ENCODE measurements at regions not wholly inside any gene's neighbourhood (a gene's known extent, or its start where the extent isn't known, plus 50 kb on each side); places are given as distances from the start of the nearest gene placed in this dataset.

DNA sequence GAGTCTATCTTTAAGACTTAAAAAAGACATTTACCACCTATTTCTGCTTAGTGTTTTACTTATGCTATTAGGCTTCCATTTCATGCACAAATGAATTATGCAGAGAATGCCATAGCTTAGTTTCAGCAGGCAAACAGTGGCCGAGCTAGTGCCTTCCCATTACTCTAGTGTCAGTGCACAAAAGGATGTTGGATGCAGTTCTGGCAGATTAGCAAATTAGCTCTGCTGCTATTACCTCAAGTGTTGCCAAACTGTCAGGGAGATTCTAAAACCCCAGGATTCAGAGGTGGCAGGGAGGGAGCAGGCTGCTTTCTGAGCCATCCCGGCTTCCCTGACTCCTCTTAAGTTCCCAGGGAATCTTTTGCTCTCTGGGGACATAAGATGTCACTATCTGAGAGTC lies 209.4 kb upstream of the NCAM1 start:
- DNase-seq (ENCODE audit: low read depth) = no peak

DNA sequence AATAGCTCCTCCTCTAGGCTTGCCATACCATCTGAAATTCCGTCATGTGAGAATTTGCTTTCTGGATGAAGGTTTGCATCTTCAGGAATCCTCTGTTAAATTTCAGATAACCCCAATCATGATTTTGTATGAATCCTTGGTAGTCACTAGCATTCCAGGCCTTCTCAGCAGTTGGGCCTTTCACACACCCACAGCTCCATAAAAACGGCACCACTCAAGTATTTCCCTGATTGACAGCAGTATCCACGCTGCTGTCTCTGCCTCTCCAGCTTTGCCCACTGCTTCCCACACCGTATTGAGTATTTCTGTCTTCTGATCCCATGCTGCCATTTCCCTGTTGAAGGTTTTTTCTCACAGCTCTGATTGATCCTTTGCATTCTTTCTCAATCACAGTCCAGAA lies 208.7 kb upstream of the NCAM1 start:
- DNase-seq (ENCODE audit: low read depth) = no peak

DNA sequence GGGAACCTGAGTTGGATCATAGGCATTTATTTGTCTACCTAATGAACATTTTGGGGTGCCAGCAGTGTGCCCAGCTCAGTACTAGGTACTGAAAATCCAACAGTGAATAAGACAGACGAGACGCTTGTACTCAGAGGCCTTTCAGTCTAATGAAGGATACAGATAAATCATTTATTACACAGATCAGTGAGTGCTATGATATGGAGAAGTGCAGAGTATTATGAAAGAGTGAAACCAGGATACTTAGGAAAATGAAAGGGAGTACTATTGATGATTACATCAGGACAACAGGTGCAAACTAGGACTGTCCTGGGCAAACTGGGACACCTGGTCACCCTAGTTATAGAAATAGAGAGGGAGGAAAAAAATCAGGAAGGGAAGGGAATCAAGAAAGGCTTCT lies 207.5 kb upstream of the NCAM1 start:
- no peak for DNase-seq (ENCODE audit: low read depth)

GRCh38 chr11:112759418-112759817 lies 201.8 kb upstream of the NCAM1 start:
- DNase-seq (ENCODE audit: low read depth) = no peak

DNA sequence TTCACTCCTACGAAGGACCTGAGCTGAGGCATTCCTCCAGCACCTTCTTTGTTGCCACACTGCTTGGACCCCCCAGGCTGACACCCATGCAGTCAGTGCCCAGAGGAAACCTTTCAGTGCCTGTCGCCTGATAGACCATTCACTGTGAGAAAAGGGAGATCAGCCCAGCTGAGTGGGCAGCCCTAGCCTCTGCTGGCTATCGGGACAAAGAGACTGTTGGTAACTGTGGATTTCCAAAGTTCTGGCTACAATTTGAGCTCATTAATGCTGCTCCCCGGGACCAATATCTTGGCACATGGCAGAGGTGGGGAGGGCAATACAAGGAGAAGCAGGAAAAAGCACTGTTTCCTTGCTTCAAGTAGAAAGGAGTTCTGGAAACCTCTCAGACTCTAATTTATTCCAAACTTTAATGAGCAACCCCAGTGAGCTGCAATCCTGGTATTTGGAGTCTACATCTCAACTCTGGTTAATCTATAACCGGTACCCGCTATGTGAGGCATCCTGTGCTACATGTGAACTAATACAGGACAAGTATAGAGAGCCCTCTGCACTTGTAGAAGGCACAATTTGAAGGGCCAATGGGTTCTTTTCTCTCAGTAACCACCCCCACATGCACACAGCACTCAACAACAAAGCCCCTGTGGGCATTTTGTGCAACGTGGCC lies 200.7 kb upstream of the NCAM1 start:
- no peak for DNase-seq (ENCODE audit: low read depth)

- DNase-seq (ENCODE audit: low read depth) = no peak
These were observed 199.1 kb upstream of the NCAM1 start for GRCh38 chr11:112761911-112762706.

DNA sequence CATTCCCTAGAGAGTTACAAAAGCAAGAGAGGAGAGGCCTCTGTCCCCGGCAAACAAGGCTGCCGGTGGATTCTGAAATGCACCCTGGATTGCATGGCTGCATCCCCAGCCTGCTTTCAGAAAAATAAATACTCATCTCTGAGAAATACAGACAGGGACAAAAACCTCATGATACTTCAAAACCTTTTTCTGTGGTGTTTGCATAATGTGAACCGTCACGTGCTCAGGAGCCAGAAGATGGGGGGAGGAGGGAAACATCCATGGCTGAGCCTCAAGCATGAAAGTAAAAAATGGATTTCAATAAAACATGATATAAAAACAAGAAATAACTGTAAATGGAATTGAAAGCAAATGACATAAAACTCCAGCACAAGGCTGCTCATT lies 198.5 kb upstream of the NCAM1 start:
- DNase-seq (ENCODE audit: low read depth) = no peak

DNA sequence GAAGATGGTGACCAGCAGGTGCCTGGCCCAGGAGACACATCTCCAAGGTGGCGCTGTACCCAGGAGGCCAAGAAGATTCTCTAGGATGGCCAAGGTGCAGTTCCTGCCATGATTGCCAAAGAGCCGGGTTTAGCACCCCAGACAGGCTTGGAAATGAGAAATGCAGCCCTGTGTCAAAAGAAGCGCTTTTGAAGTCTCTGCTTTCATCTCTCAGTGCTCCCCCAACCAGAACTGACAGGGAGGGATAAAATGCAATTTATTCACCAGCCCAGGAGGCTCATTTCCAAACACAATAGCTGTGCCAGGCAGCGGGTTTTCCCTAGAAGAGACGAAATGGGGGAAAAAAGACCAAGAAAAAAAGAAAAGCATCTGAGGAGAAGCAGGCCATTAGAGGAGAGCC lies 195.9 kb upstream of the NCAM1 start:
- no peak for DNase-seq (ENCODE audit: low read depth)

DNA sequence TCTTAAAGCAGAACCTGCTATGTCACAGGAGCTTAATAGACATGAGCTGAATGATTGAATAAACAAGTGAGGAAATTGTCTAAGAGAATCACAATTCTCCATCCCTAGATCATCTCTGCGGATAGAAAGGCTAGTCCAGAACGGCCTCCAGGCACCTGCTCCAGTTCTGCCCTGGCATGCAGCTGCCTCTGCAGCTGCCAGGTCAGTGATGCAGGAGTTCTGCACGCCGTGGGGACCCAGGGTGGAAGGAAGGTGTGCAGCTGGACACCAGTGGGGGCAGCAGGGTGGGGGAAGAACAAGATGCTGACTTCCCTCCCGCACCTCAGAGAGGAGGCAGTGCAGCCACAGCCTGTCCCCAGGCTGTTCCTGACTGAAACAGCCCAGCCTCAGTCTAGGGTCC lies 192.1 kb upstream of the NCAM1 start:
- DNase-seq (ENCODE audit: low read depth) = no peak

- DNase-seq (ENCODE audit: low read depth) = no peak
These were observed 191.6 kb upstream of the NCAM1 start for GRCh38 chr11:112769584-112769983.

DNA sequence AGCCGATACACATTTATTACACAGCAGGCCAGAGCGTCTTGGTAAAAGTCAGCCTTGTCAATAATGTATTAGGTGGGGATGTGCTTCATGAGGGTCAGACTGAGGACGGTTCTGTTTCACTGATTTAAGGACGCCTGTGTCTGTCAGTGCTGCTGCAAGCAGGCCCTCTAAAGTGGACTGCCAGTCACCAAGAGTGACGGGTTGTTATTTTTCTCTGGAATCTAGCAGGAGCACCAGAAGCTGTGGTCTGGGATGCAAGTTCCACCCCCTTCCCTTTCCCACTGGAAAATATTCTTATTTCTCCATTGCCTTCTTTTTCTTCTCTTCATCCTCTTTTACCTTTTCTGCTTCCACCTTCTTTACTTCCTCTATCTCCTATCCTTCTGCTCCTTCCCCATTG lies 191.2 kb upstream of the NCAM1 start:
- no peak for DNase-seq (ENCODE audit: low read depth)

- DNase-seq (ENCODE audit: low read depth) = no peak
These were observed 190.7 kb upstream of the NCAM1 start for GRCh38 chr11:112770487-112770886.

- DNase-seq (ENCODE audit: low read depth) = no peak
These were observed 189.4 kb upstream of the NCAM1 start for GRCh38 chr11:112771851-112772250.

DNA sequence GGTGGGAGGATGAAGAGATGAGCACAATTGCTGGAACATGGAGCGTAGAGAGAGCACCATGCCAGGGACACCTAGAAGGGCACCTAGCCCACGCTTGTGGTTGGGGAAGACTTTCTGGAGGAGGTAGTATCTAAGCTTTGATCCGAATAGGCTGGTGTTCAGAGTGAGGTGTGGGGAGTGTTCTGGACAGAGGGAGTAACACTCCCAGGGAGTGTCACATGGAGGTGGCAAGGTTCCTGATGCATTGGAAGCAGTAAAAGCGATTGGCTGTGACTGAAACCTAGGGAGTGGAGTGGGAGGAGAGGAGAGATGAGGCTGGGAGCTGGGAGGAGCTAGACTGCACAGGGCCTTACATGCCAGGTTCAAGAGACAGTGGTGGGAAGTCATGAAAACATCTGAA lies 188.0 kb upstream of the NCAM1 start:
- no peak for DNase-seq (ENCODE audit: low read depth)

DNA sequence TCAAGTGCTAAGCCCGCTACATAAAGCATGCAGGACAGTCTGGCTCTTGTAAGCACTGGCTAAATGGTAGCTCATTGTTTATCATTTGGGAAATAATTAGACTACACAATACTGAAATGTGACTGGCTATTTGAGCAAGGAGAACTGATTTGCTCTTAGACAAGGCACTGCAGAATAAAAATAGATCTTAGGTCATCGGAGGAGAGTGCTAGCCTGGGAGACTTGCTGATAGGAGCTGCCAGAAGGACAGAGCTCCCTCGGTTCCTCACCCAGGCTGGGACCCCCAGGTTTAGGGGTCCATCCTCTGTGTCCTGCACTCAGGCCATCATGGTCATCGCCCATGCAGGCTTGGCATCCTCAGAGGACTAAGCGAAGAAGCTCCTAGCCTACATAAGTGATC lies 184.4 kb upstream of the NCAM1 start:
- no peak for DNase-seq (ENCODE audit: low read depth)

DNA sequence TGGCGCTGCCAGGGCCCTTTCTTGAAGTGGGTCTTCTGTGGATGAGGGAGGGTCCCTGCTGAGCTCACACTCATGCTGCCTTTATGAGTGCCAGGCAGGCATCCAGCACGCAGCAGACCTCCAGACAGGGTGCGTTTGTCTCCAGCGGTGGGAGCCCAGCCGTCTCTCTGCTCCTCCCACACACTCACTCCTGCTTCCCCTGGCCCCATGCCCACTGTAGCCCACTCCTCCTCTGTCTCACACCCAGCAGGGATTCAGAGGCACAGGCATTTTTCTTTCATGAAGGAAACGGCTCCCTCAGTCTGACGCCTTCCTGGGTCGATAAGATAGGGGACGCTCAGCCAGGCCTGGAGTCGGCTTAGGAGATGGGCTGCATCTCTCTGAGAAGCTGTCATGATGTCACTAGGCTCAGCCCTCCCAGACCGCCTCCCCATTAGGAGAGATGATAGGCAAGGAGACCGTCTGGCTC lies 183.9 kb upstream of the NCAM1 start:
- no peak for DNase-seq (ENCODE audit: low read depth)

- DNase-seq (ENCODE audit: low read depth) = no peak
These were observed 182.9 kb upstream of the NCAM1 start for GRCh38 chr11:112778091-112778876.

DNA sequence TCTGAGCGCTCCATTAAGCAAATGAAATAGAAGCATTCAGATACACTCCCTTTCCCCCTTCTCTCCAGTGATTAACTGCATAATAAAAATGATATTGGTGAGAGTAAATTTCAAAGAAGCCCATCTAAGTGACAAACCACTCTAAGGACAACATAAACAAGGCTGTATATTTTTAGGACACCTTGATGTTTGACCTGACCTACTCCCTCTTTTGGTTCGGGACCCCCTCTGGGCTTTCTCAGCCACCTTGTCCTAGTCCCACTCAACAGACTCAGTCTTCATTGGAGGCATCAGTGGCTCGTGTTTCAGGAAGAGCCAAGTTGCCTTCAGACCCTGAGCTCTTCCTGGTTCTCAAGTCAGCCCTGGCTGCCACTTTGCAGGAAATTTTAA lies 182.3 kb upstream of the NCAM1 start:
- no peak for DNase-seq (ENCODE audit: low read depth)

GRCh38 chr11:112780351-112781087 lies 180.7 kb upstream of the NCAM1 start:
- DNase-seq (ENCODE audit: low read depth) = no peak

DNA sequence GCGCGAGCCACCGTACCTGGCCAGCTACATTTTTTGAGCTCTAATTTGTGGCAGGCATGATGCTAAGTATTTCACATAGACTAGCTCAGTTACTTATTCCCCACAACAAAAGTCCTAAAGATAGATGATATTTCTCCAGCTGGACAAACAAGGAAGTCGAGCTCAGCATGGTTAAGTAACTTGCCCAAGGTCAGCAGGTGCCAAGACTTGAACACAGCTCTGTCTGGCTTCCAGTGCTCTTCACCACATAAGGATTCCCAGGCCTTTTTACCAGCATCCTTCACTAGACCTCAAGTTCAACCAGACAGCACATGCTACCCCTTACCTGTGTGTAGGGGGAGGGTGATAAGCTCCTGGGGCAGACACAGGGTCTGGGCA lies 177.3 kb upstream of the NCAM1 start:
- no peak for DNase-seq (ENCODE audit: low read depth)

GRCh38 chr11:112784323-112785073 lies 176.7 kb upstream of the NCAM1 start:
- DNase-seq (ENCODE audit: low read depth) = no peak

- DNase-seq (ENCODE audit: low read depth) = no peak
These were observed 176.1 kb upstream of the NCAM1 start for GRCh38 chr11:112785149-112785548.

Measured in activated T-cell treated with anti-CD3 and anti-CD28 coated beads for 1 hour (primary cell).